NB4 (cell line): ENCODE measurements at regions not wholly inside any gene's neighbourhood (a gene's known extent, or its start where the extent isn't known, plus 50 kb on each side); places are given as distances from the start of the nearest gene placed in this dataset.

Source experiments
- CTCF ChIP-seq: IDR thresholded peaks from one replicate; pipeline ENCODE4 v1.5.1; 2012; ENCODE audit warnings: low read depth, low read length
- MAX ChIP-seq: IDR thresholded peaks from 2 replicates; pipeline ENCODE4 v1.6.1; 2011; ENCODE audit warnings: low read depth, low read length
- POLR2A ChIP-seq: IDR thresholded peaks from 2 replicates; pipeline ENCODE4 v1.6.1; 2011; ENCODE audit warnings: mild to moderate bottlenecking; ENCODE audit not compliant: insufficient read length; ENCODE audit errors: extremely low read depth

GRCh38 chr18:73043211-73043610 lies 175.4 kb upstream of the NETO1 start:
- TF ChIP-seq CTCF (no peak), POLR2A (no peak), MAX (no peak)
